Tibial nerve (tissue), 4 donors: ENCODE measurements at regions not wholly inside any gene's neighbourhood (a gene's known extent, or its start where the extent isn't known, plus 50 kb on each side); places are given as distances from the start of the nearest gene placed in this dataset.

Experiments
- DNase-seq, 2 donors: peaks; one replicate each; pipeline ENCODE4 v3.0.0-alpha.2; 2019; ENCODE audit warnings: low spot score in 2 of 2
- H3K27ac ChIP-seq, 4 donors: fragments of 200-600 bp; sonication (generic) in 3 of 4; one replicate each; pipeline ENCODE4 v1.5.1; 2017 to 2019; ENCODE audit warnings: mild to moderate bottlenecking in 1 of 4
- H3K27me3 ChIP-seq, 2 donors: fragments of 200-600 bp; sonication (generic) in 1 of 2; one replicate each; pipeline versions ENCODE4 v1.5.1 to v1.6.0; 2017 to 2019
- H3K36me3 ChIP-seq, 3 donors: fragments of 200-600 bp; sonication (generic); one replicate each; pipeline ENCODE4 v1.5.1; 2018 to 2019
- H3K4me1 ChIP-seq, 4 donors: fragments of 200-600 bp; sonication (generic) in 3 of 4; one replicate each; pipeline ENCODE4 v1.5.1; 2017 to 2019
- H3K4me3 ChIP-seq, 4 donors: fragments of 200-600 bp; sonication (generic) in 3 of 4; one replicate each; pipeline ENCODE4 v1.5.1; 2017 to 2019; ENCODE audit warnings: mild to moderate bottlenecking in 1 of 4, moderate library complexity in 1 of 4
- H3K9me3 ChIP-seq, 4 donors: fragments of 200-600 bp; sonication (generic) in 3 of 4; one replicate each; pipeline ENCODE4 v1.5.1; 2017 to 2019
- EP300 ChIP-seq, 2 donors: sonication (generic); formaldehyde crosslinking; IDR thresholded peaks; one replicate each; pipeline ENCODE4 v1.6.1; 2017; ENCODE audit warnings: antibody characterized with exemption in 2 of 2, mild to moderate bottlenecking in 1 of 2
- POLR2A ChIP-seq, 2 donors: fragments of 450-650 bp; IDR thresholded peaks; one replicate each; pipeline ENCODE4 v1.6.1; 2017; ENCODE audit warnings: antibody characterized with exemption in 2 of 2, mild to moderate bottlenecking in 2 of 2, moderate library complexity in 2 of 2
- WGBS, 2 donors: methylation state at CpG; one replicate each; pipeline ENCODE4 v1.1.5; 2018; 5-methylcytosine and 5-hydroxymethylcytosine counted together
- TF ChIP-seq, protein P1 (sequence below), 5 experiments: fragments of 200-600 bp in 3 of 5; fragments of 450-650 bp in 2 of 5; sonication (generic) in 3 of 5; IDR thresholded peaks; one replicate each; pipeline ENCODE4 v1.5.1; 2016 to 2019; ENCODE audit warnings: antibody characterized with exemption in 5 of 5, mild to moderate bottlenecking in 3 of 5, moderate library complexity in 2 of 5

DNA sequence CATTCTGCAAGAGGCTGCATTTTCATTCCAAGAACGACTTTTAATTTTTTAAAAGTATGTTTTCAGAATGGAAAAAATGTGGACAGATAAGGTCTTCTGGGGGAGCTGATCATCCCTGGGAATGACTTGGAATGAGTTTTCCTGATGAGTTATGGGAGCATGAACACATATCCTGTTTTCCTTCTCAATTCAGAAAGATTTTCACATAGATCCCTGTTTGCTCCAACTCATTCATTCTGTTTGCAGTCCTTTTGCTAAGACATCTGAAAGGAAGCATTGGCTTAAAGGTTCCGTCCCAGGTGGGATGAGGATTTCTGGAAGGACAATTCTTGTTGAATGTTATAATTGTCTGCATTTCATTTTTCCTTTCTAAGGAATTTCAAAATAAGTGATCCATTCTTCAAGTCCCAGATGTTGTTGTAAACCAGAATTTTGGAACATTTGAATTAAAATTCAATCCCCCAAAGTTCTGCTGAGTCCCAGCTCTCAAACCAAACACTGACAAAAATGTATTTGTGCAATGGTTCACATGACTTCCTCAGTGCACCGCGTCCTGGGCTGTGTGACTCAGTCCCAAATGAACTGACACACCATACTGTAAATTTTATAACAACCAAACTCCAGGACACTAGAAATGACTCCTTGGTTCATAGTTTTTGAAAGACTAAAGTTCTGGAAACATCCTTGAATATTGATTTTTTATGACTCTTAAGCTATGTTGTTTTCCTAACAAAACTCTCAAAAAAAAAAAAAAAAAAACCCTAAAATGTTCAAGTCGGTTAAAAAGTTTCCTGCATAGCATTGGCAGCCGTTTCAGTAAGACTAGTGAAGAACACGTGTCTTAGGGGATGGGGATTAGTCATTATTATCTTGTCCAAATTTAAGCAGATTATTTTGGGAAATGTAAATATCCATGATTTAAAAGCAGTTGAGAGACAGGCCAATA, 281.8 kb upstream of the TCF4 start:
- no peak overlapping the region for H3K4me3 ChIP-seq
- peaks cover 0 to 15% (median 0%) of the 10 kb centered on the region in 4 donors for H3K4me1 ChIP-seq
- H3K9me3 ChIP-seq = no peaks in the 10 kb centered on the region
- peak in 1 of 2 donors; percentile 29 for DNase-seq
- H3K36me3 ChIP-seq = no peaks in the 10 kb centered on the region
- H3K27ac ChIP-seq = no peak overlapping the region
- TF ChIP-seq POLR2A (IDR thresholded peaks at IDR 0.05) (no peak), EP300 (IDR thresholded peaks at IDR 0.05) (peak in 1 of 2 donors; percentile 45)
- TF ChIP-seq, protein P1, sequence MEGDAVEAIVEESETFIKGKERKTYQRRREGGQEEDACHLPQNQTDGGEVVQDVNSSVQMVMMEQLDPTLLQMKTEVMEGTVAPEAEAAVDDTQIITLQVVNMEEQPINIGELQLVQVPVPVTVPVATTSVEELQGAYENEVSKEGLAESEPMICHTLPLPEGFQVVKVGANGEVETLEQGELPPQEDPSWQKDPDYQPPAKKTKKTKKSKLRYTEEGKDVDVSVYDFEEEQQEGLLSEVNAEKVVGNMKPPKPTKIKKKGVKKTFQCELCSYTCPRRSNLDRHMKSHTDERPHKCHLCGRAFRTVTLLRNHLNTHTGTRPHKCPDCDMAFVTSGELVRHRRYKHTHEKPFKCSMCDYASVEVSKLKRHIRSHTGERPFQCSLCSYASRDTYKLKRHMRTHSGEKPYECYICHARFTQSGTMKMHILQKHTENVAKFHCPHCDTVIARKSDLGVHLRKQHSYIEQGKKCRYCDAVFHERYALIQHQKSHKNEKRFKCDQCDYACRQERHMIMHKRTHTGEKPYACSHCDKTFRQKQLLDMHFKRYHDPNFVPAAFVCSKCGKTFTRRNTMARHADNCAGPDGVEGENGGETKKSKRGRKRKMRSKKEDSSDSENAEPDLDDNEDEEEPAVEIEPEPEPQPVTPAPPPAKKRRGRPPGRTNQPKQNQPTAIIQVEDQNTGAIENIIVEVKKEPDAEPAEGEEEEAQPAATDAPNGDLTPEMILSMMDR (IDR thresholded peaks at IDR 0.05) = no peak
- H3K27me3 ChIP-seq = no peaks in the 10 kb centered on the region
- WGBS, 2 donors = 41 to 51% methylated on average over 7 of the region's 7 CpGs

DNA sequence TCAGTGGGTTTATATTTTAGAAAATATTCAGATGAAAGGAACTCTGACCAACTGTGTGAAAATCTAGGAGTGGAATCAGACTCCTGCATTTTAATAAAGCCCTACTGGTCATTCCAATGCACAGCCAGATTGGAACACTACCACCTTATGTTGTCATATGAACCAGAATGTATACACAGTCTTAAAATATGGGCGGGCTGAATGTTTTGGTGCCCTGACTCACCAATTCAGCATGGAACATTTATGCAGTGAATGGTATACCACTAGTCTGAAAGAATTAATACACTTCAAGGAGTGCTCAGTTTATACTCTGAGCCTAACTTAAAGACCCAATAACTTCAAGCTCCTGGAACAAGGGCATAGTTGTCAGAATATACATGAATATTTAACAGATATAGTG, 280.9 kb upstream of the TCF4 start:
- no peaks in the 10 kb centered on the region for H3K9me3 ChIP-seq
- no peaks in the 10 kb centered on the region for H3K27me3 ChIP-seq
- no peak overlapping the region for H3K27ac ChIP-seq
- no peak for DNase-seq
- 86 to 97% methylated on average over 1 of the region's 1 CpG for WGBS, 2 donors
- H3K4me1 ChIP-seq = peaks cover 0 to 18% (median 0%) of the 10 kb centered on the region in 4 donors
- H3K4me3 ChIP-seq = no peak overlapping the region
- H3K36me3 ChIP-seq = no peaks in the 10 kb centered on the region
- no peak for TF ChIP-seq POLR2A (IDR thresholded peaks at IDR 0.05)
- TF ChIP-seq, protein P1 (IDR thresholded peaks at IDR 0.05) = no peak
- TF ChIP-seq EP300 (IDR thresholded peaks at IDR 0.05) = no peak

DNA sequence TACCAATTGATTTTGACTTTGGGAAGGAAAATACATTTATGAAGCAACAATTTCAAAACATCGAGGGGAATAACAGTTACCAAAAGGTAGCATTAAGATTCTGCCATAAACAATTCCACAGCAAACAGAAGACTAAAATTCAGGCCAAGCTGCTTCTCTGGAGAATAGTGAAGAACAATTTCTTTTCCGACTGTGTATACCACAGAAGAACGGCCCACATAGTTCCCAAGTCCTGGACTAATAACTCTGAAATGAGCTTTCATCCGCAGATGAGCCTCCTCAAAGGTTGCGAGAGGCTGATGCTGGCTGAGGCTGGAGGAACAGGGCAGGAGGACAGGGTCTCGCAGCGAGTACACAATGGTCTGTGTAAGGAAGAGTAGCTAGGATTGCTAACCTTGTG, 278.9 kb upstream of the TCF4 start:
- Histone ChIP-seq H3K4me3 (no peak overlapping the region), H3K4me1 (peaks cover 0 to 22% (median 0%) of the 10 kb centered on the region in 4 donors), H3K36me3 (no peaks in the 10 kb centered on the region), H3K27me3 (no peaks in the 10 kb centered on the region), H3K9me3 (no peaks in the 10 kb centered on the region), H3K27ac (peak overlapping the region in 1 of 4 donors; percentile 1)
- no peak for DNase-seq
- TF ChIP-seq POLR2A (IDR thresholded peaks at IDR 0.05) = no peak
- TF ChIP-seq, protein P1 (IDR thresholded peaks at IDR 0.05) = no peak
- TF ChIP-seq EP300 (IDR thresholded peaks at IDR 0.05) = no peak
- 78 to 81% methylated on average over 7 of the region's 7 CpGs for WGBS, 2 donors

DNA sequence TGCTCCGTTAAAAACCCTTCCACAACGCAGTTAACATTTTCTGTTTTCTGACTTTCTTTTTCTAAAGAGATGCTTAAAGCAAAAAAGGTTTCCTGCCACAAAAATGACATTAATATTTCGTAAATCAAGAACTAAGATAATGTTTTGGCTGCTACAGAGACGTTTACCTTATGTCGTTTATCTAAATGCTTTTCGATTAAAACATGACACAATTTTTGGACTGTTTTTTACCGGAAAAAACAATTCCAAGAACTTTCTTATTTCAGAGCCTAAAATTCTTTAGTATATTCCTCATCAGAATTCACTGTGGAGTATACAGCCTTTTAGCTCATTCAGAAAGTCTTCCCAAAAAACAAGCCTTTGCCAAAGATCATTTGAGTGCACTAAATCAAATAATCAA, 278.0 kb upstream of the TCF4 start:
- TF ChIP-seq POLR2A (IDR thresholded peaks at IDR 0.05) = no peak
- TF ChIP-seq EP300 (IDR thresholded peaks at IDR 0.05) = no peak
- TF ChIP-seq, protein P1 (IDR thresholded peaks at IDR 0.05) = no peak
- Histone ChIP-seq H3K9me3 (no peaks in the 10 kb centered on the region), H3K27ac (no peak overlapping the region), H3K36me3 (no peaks in the 10 kb centered on the region), H3K4me3 (no peak overlapping the region), H3K4me1 (peaks cover 0 to 28% (median 0%) of the 10 kb centered on the region in 4 donors), H3K27me3 (no peaks in the 10 kb centered on the region)
- no peak for DNase-seq
- 60 to 66% methylated on average over 7 of the region's 7 CpGs for WGBS, 2 donors

DNA sequence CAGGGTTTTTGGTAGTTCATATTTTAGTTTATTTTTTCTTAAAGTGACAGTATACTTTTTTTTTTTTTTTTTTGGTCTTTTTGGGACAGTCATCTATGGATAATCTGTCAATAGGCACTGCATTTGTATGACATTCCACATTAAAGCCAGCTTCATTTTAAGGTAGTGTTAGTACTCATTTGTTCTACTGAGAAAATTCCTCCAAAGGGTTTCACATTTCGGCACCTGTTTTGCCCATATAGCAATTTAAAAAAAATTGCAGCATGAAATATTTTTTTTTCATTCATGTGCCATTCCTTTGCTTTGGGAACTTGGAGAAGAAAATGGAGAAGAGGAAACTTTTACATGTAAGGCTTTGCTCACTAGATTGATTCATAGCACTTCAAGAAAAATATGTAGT, 276.3 kb upstream of the TCF4 start:
- whole genome bisulfite sequencing, 2 donors = 0 to 55% methylated on average over 1 of the region's 1 CpG
- H3K4me1 ChIP-seq = peaks cover 0 to 18% (median 0%) of the 10 kb centered on the region in 4 donors
- TF ChIP-seq EP300 (IDR thresholded peaks at IDR 0.05) (no peak), POLR2A (IDR thresholded peaks at IDR 0.05) (no peak)
- TF ChIP-seq, protein P1 (IDR thresholded peaks at IDR 0.05) = no peak
- no peak overlapping the region for H3K4me3 ChIP-seq
- H3K9me3 ChIP-seq = no peaks in the 10 kb centered on the region
- no peak for DNase-seq
- no peak overlapping the region for H3K27ac ChIP-seq
- peaks cover 0 to 5% of the 10 kb centered on the region in 2 donors for H3K27me3 ChIP-seq
- H3K36me3 ChIP-seq = no peaks in the 10 kb centered on the region
